Right lung (tissue), 2 donors: ENCODE measurements at regions not wholly inside any gene's neighbourhood (a gene's known extent, or its start where the extent isn't known, plus 50 kb on each side); places are given as distances from the start of the nearest gene placed in this dataset.
"Not testable (repeated sequence)": the region's sequence is repeated elsewhere in the genome, so short reads cannot be mapped to it uniquely, and the experiment has no call there.

Source experiments
- DNase-seq, 2 donors: peaks; one replicate each; pipeline ENCODE4 v3.0.0-alpha.2; 2013

DNA sequence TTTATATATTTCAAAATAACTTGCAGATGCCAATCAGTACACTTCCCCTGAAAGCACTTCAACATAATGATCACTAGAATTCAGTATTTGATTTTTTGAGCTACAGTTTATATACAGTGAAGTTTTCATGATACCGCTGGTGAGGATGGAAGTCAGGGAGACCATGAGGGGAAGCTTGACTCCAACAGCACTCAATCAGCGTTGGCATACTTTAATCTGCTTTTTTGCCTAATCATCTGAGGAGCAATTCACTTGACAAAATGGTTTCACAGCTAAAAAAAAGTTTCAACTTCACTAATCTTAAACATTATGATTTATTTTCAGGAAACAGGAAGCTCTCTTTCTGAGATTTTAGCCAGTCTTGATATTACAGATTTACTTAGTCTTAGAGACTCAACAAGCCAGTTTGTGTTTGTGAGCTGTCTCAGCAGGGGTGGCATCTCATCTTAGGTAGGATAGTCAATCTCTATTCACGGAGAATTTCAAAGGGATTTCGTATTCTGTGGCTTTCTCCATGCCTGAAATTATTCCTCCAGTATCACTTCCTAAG is 111.4 kb upstream of the ARRDC3 start:
- no peak for DNase-seq

GRCh38 chr5:91493086-91493485 is 110.0 kb upstream of the ARRDC3 start:
- DNase-seq: no peak

- no peak for DNase-seq
Measured at GRCh38 chr5:91491229-91491628, 108.1 kb upstream of the ARRDC3 start.

DNA sequence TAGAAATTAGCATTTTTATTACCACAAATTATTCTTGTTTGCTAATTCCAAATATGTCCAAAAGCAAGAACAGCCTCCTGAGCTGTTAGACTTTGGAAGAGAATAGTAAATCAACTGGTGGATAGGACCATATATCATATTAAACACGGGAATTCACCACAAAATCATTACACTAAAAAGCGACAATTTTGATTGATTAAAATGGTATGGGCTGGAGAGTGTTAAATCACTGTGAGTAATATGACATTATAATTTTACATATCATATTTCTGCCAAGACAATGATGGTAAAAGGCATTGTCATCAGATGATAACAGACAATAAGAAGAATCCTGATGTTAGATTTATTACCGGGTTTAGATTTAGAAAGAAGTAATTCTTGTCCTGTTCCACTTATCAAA is 107.2 kb upstream of the ARRDC3 start:
- DNase-seq: no peak

DNA sequence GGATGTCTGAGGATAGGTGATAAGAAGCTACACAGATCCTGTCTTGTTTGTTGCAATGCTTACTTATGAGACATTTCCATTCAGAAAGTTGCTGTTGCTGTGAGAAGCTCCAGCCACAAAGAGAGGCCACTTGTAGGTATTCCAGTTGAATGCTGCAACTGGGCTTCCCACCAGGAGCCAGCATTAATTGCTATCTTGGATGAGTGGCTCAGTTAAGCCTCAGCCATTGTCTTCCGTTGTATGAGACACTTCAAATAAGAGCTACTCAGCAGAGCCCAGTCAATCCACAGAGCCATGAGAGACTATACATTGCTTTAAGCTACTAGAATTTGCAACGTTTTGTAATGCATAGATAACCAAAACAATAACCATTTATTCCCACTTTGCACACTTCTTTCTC is 104.3 kb upstream of the ARRDC3 start:
- no peak for DNase-seq

DNA sequence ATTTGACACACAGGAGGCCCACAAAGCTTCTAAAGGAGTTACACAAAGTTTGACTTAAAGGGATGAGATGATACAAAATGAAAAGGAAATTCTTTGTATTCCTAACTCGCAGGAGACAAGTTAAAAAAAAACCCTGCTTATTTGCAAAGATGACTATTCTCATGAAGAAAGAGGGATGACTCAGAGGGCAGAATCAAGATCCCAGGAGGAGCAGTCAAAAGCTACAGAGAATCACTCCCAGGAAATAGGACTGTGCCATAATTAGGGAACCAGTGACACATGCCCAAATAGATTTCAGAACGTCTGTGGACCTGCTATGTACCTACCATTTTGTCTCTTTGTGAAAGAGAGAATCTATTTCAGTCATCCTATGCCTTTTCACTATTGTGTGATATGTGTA is 103.5 kb upstream of the ARRDC3 start:
- no peak for DNase-seq

- DNase-seq: no peak
Measured at GRCh38 chr5:91484662-91485061, 101.5 kb upstream of the ARRDC3 start.

DNA sequence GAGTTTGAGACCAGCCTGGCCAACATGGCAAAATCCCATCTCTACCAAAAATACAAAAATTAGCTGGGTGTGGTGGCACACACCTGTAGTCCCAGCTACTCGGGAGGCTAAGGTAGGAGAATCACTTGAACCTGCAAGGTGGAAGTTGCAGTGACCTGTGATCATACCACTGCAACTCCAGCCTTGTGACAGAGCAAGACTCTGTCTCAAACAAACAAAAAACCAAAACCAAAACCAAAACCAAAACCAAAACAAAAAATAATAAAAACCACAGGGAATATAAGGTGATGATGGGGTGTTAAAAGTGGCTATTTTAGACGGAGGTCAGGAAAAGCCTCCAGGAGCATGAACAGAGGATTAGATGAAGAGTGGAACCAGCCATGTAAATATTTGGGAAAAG is 96.3 kb upstream of the ARRDC3 start:
- DNase-seq: not testable (repeated sequence)

GRCh38 chr5:91478096-91478495 is 95.0 kb upstream of the ARRDC3 start:
- DNase-seq: no peak

DNA sequence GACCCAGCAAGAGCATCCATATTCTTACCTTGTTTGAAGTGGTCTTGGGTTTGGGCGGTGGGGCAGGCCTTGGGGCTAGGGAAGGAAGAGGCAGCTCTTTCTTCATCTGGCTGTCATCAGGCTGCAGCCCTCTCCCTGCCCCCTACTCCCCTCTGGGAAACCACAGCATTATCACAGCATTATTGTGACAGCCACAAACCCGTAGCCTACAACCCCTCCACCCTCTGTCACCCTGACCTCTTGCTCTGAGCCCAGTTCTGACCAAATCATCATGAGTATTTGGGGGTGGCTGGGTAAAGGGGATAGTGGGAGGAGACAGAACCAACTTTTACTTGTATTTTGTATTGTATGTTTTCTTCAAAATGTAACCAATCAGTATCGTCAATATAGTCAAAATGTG is 94.3 kb upstream of the ARRDC3 start:
- no peak for DNase-seq

- DNase-seq: no peak
Measured at GRCh38 chr5:91474201-91474600, 91.1 kb upstream of the ARRDC3 start.

DNA sequence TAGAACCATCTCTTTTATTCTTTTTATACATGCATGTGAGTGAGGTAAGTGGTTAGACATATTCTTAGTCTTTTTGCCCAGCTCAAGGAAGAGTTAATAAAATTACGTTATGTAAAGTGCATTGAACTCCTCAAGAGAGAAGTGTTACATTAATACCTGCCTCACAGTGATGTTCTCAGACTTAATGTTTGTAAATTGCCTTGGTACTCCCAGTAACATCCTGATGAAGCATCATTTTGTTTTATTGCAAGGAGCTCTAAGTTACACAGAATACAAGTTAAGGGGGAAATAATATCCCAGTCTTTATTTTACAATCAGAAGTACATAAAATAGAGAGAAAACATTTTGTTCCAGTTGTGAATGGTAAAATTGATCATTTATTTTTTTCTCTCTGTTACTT is 89.5 kb upstream of the ARRDC3 start:
- DNase-seq: no peak

DNA sequence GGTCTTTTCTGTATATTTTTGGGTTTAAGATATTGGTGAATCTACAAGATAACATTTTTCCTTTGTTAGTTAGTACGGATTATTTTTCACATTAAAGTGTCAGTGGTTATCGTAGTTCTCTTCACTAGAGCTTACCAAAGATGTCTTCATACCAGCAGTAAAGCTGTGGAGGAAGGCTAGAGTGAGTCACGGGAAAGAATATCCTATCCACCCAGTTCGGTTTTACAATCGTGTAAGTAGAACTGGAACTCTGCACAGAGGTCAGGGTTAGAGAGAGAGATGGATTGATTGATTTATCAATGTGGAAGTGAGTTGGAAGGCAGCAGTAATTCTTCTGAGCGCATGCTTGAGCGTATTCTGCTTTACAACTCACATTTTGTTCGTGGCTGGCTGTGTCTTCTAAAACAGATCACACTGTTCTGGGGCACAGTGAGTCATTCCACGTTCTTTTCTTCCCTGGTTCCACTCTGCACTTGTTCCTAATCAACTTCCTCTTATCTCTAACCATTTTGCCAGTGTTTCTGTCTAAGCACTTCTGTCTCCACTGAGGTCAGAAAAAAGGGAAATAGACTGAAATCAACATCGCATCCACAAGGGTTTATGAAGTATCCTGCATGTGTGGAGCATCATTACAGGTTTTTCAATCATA is 86.5 kb upstream of the ARRDC3 start:
- DNase-seq: no peak

GRCh38 chr5:91468651-91469422 is 85.7 kb upstream of the ARRDC3 start:
- DNase-seq: no peak

DNA sequence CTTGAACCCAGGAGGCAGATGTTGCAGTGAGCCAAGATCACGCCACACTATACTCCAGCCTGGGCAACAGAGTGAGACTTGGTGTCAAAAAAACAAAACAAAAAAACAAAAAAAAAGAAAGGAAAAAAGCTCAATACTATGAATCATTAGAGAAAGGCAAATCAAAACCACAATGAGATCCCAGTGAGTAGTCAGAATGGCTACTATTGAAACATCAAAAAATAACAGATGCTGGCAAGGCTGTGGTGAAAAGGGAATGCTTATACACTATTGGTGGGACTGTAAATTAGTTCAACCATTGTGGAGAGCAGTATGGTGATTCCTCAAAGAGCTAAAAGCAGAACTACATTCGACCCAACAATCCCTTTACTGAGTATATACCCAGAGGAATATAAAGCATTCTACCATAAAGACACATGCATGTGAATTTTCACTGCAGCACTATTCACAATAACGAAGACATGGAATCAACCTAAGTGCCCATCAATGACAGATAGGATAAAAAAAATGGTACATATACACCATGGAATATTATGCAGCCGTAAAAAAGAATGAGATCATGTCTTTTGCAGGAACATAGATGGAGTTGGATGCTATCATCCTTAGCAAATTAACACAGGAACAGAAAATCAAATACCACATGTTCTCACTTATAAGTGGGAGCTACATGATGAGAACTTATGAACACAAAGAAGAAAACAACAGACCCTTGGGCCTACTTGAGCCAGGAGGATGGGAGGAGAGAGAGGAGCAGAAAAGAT is 81.9 kb upstream of the ARRDC3 start:
- no peak for DNase-seq

DNA sequence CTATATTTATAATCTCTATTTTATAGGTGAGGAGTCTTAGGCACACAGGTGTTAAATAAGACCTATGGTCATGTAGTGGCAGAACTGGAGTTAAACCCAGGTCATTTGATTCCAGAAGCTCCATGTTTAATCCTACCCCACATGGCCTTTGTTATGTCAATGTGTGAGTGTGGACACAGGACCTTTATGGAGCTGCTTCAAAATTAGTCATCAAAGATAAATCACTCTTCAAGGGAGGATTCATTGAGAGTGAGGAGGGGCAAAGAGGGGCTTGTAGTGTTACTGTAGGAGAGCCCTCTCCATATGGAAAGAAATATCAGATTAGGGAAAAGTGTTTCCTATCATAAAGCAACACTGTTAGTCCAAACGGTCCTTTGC is 74.6 kb upstream of the ARRDC3 start:
- DNase-seq: no peak

DNA sequence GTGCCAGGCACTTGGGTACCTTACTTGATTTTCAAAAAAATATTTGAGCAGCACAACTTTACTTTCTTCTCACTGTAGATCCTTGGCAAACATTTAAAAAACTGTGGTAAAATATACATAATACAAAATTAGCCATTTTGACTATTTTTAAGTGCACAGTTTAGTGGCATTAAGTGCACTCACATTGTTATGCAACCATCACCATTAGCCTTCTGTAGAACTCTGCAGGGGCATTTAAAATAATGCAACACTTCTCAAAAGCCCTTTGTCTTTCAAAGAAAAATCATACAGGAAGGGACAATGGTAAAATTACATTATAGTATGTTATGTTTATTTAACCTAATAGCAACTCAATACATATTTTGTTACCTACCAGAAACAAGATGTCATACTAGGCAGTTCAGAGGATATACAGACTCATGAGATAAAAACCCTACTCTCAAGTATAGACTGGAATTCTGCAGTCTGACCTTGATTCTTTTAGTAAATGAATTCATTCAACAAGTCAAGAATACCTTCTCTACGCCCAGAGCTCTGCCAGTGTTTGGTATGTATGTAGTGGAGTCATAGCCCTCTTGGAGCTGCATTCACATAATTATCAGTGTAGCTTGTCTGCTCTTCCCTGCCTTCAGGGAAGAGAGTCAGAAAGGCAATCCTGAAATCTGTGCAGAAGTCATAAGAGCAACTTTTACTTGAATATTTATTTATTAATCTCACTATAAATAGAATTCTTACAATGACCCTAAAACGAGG is 74.0 kb upstream of the ARRDC3 start:
- DNase-seq: no peak

GRCh38 chr5:91449083-91449482 is 66.0 kb upstream of the ARRDC3 start:
- DNase-seq: no peak

GRCh38 chr5:91448079-91448478 is 65.0 kb upstream of the ARRDC3 start:
- not testable (repeated sequence) for DNase-seq

- not testable (repeated sequence) for DNase-seq
Measured at GRCh38 chr5:91446880-91447279, 63.8 kb upstream of the ARRDC3 start.

GRCh38 chr5:91443761-91444467 is 60.8 kb upstream of the ARRDC3 start:
- no peak for DNase-seq
